ENCODE measurements at regions not wholly inside any gene's neighbourhood (a gene's known extent, or its start where the extent isn't known, plus 50 kb on each side); places are given as distances from the start of the nearest gene placed in this dataset.

- no peaks in the 10 kb centered on the region for H3K79me1 ChIP-seq (ENCODE audit: low read length)
- no peak overlapping the region for H3K27ac ChIP-seq (ENCODE audit: low read depth, low read length)
- no peak overlapping the region for H2BK5ac ChIP-seq (ENCODE audit: low read length)
- H3K23ac ChIP-seq (ENCODE audit: low read length): peak overlapping the region; percentile 80
- H3K9ac ChIP-seq (ENCODE audit: low read length): no peak overlapping the region
- H2BK120ac ChIP-seq (ENCODE audit: low read depth, low read length): no peak overlapping the region
- H3K27me3 ChIP-seq (ENCODE audit: insufficient read depth, low read length, poor library complexity): no peaks in the 10 kb centered on the region
- no peak for DNase-seq
- H3K56ac ChIP-seq (ENCODE audit: low read length): peak overlapping the region; percentile 75
- H3K36me3 ChIP-seq (ENCODE audit: control insufficient read depth, insufficient read depth, low read length): no peaks in the 10 kb centered on the region
- H3K4me2 ChIP-seq (ENCODE audit: low read length): no peak overlapping the region
- peak overlapping the region; percentile 43 for H2AK5ac ChIP-seq (ENCODE audit: low read length)
- H2BK15ac ChIP-seq (replicated peaks; ENCODE audit: low read depth): no peak overlapping the region
- no peak overlapping the region for H3K4me3 ChIP-seq (ENCODE audit: low read length)
- H3K4ac ChIP-seq (ENCODE audit: low read depth, low read length): peak overlapping the region; percentile 25
- H3K18ac ChIP-seq (ENCODE audit: low read length): peak overlapping the region; percentile 1
- peaks cover 5% of the 10 kb centered on the region for H3K4me1 ChIP-seq (ENCODE audit: control insufficient read depth, low read depth, low read length)
- H4K5ac ChIP-seq (ENCODE audit: low read length): no peak overlapping the region
- H4K8ac ChIP-seq (ENCODE audit: low read depth, low read length): no peak overlapping the region
- no CpG with 5 or more reads among the region's 2 CpGs for WGBS (ENCODE audit: extremely low coverage, insufficient coverage, low lambda C conversion rate)
- no peaks in the 10 kb centered on the region for H3K79me2 ChIP-seq (ENCODE audit: control insufficient read depth, insufficient read depth, low read length)
These were observed 57.4 kb upstream of the SPRY4 start for GRCh38 chr5:142382186-142382585.

- Histone ChIP-seq H2AK5ac (ENCODE audit: low read length) (no peak overlapping the region), H3K27me3 (ENCODE audit: insufficient read depth, low read length, poor library complexity) (no peaks in the 10 kb centered on the region), H3K56ac (ENCODE audit: low read length) (peak overlapping the region; percentile 12), H4K5ac (ENCODE audit: low read length) (no peak overlapping the region), H3K23ac (ENCODE audit: low read length) (no peak overlapping the region), H3K36me3 (ENCODE audit: control insufficient read depth, insufficient read depth, low read length) (no peaks in the 10 kb centered on the region), H3K4ac (ENCODE audit: low read depth, low read length) (no peak overlapping the region), H4K8ac (ENCODE audit: low read depth, low read length) (no peak overlapping the region), H3K4me3 (ENCODE audit: low read length) (no peak overlapping the region), H3K79me2 (ENCODE audit: control insufficient read depth, insufficient read depth, low read length) (no peaks in the 10 kb centered on the region), H3K4me1 (ENCODE audit: control insufficient read depth, low read depth, low read length) (no peaks in the 10 kb centered on the region), H3K79me1 (ENCODE audit: low read length) (no peaks in the 10 kb centered on the region), H2BK5ac (ENCODE audit: low read length) (no peak overlapping the region), H3K9ac (ENCODE audit: low read length) (no peak overlapping the region), H3K27ac (ENCODE audit: low read depth, low read length) (no peak overlapping the region), H2BK120ac (ENCODE audit: low read depth, low read length) (no peak overlapping the region), H2BK15ac (replicated peaks; ENCODE audit: low read depth) (no peak overlapping the region), H3K18ac (ENCODE audit: low read length) (no peak overlapping the region), H3K4me2 (ENCODE audit: low read length) (no peak overlapping the region)
- WGBS (ENCODE audit: extremely low coverage, insufficient coverage, low lambda C conversion rate): no CpG with 5 or more reads among the region's 5 CpGs
- DNase-seq: no peak
These were observed 54.2 kb upstream of the SPRY4 start for GRCh38 chr5:142378737-142379634.

GRCh38 chr5:142375944-142376411 is 51.2 kb upstream of the SPRY4 start:
- H2BK5ac ChIP-seq (ENCODE audit: low read length): no peak overlapping the region

More at GRCh38 chr5:142375944-142376411, 51.2 kb upstream of the SPRY4 start:
- Histone ChIP-seq H3K23ac (ENCODE audit: low read length) (no peak overlapping the region), H3K4me3 (ENCODE audit: low read length) (no peak overlapping the region), H3K56ac (ENCODE audit: low read length) (no peak overlapping the region), H3K18ac (ENCODE audit: low read length) (peak overlapping the region; percentile 16), H3K9ac (ENCODE audit: low read length) (no peak overlapping the region), H3K79me2 (ENCODE audit: control insufficient read depth, insufficient read depth, low read length) (no peaks in the 10 kb centered on the region), H2BK120ac (ENCODE audit: low read depth, low read length) (no peak overlapping the region), H3K27me3 (ENCODE audit: insufficient read depth, low read length, poor library complexity) (no peaks in the 10 kb centered on the region), H4K5ac (ENCODE audit: low read length) (no peak overlapping the region), H3K4ac (ENCODE audit: low read depth, low read length) (no peak overlapping the region), H3K36me3 (ENCODE audit: control insufficient read depth, insufficient read depth, low read length) (no peaks in the 10 kb centered on the region), H3K4me1 (ENCODE audit: control insufficient read depth, low read depth, low read length) (no peaks in the 10 kb centered on the region), H2BK15ac (replicated peaks; ENCODE audit: low read depth) (no peak overlapping the region), H3K79me1 (ENCODE audit: low read length) (no peaks in the 10 kb centered on the region), H3K27ac (ENCODE audit: low read depth, low read length) (no peak overlapping the region), H2AK5ac (ENCODE audit: low read length) (no peak overlapping the region), H3K4me2 (ENCODE audit: low read length) (no peak overlapping the region), H4K8ac (ENCODE audit: low read depth, low read length) (no peak overlapping the region)
- WGBS (ENCODE audit: extremely low coverage, insufficient coverage, low lambda C conversion rate): no CpG with 5 or more reads among the region's 8 CpGs
- DNase-seq: no peak

Measured in mesendoderm (in vitro differentiated cells).